Liver (tissue), 8 donors: ENCODE measurements at regions not wholly inside any gene's neighbourhood (a gene's known extent, or its start where the extent isn't known, plus 50 kb on each side); places are given as distances from the start of the nearest gene placed in this dataset.

Experiments
- DNase-seq: peaks from one replicate; pipeline ENCODE4 v3.0.0-alpha.2; 2017; ENCODE audit warnings: low spot score
- H3K27ac ChIP-seq, 2 donors: one replicate each; pipeline ENCODE4 v1.7.0; 2013; ENCODE audit warnings: inconsistent platforms in 2 of 2, low read length in 2 of 2, control low read depth in 1 of 2, low read depth in 1 of 2, mild to moderate bottlenecking in 1 of 2
- H3K27me3 ChIP-seq, 4 donors: one replicate each; pipeline versions ENCODE4 v1.6.1 to v1.7.0; 2013; ENCODE audit warnings: low read length in 3 of 4, inconsistent platforms in 1 of 4, mild to moderate bottlenecking in 1 of 4, moderate library complexity in 1 of 4; ENCODE audit not compliant: control insufficient read depth in 4 of 4, insufficient read depth in 4 of 4
- H3K36me3 ChIP-seq, 4 donors: one replicate each; pipeline versions ENCODE4 v1.6.1 to v1.7.0; 2013; ENCODE audit warnings: low read length in 3 of 4, mild to moderate bottlenecking in 3 of 4, low read depth in 1 of 4, moderate library complexity in 1 of 4; ENCODE audit not compliant: control insufficient read depth in 4 of 4, insufficient read depth in 3 of 4
- H3K4me1 ChIP-seq, 4 donors: one replicate each; pipeline versions ENCODE4 v1.6.1 to v1.7.0; 2013; ENCODE audit warnings: low read length in 3 of 4, mild to moderate bottlenecking in 3 of 4, moderate library complexity in 1 of 4; ENCODE audit not compliant: control insufficient read depth in 4 of 4, insufficient read depth in 4 of 4
- H3K4me3 ChIP-seq, 3 donors: one replicate each; pipeline versions ENCODE4 v1.6.1 to v1.7.0; 2013; ENCODE audit warnings: low read length in 3 of 3, control low read depth in 1 of 3, low read depth in 1 of 3, mild to moderate bottlenecking in 1 of 3
- H3K9ac ChIP-seq, 2 donors: one replicate each; pipeline ENCODE4 v1.7.0; 2013; ENCODE audit warnings: low read length in 2 of 2, mild to moderate bottlenecking in 2 of 2, moderate library complexity in 2 of 2, control low read depth in 1 of 2, low read depth in 1 of 2
- H3K9me3 ChIP-seq, 4 donors: one replicate each; pipeline versions ENCODE4 v1.6.1 to v1.7.0; 2013; ENCODE audit warnings: low read length in 3 of 4; ENCODE audit not compliant: control insufficient read depth in 4 of 4
- ATF3 ChIP-seq: IDR thresholded peaks from 2 replicates; pipeline ENCODE4 v1.6.1; 2016; ENCODE audit warnings: antibody characterized with exemption
- CTCF ChIP-seq: fragments of 150-350 bp; IDR thresholded peaks from 2 replicates; pipeline ENCODE4 v1.5.1; 2017; ENCODE audit warnings: improper control_type of control experiment, low read depth, low read length; ENCODE audit not compliant: missing input control
- EGR1 ChIP-seq, 2 donors: IDR thresholded peaks; 2 replicates each; pipeline ENCODE4 v1.6.1; 2016 to 2018; ENCODE audit warnings: antibody characterized with exemption in 2 of 2, low read depth in 2 of 2
- FOXA1 ChIP-seq: IDR thresholded peaks from 2 replicates; pipeline ENCODE4 v1.6.1; 2016; ENCODE audit warnings: antibody characterized with exemption
- FOXA2 ChIP-seq: IDR thresholded peaks from 2 replicates; pipeline ENCODE4 v1.6.1; 2016; ENCODE audit warnings: antibody characterized with exemption
- GABPA ChIP-seq, 2 donors: IDR thresholded peaks in 1 of 2; conservative IDR thresholded peaks in 1 of 2; 2 replicates each; pipeline ENCODE4 v1.6.1; 2016; ENCODE audit warnings: antibody characterized with exemption in 2 of 2, mild to moderate bottlenecking in 1 of 2, moderate library complexity in 1 of 2
- HNF4A ChIP-seq, 2 donors: conservative IDR thresholded peaks; 2 replicates each; pipeline ENCODE4 v1.6.1; 2016; ENCODE audit warnings: antibody characterized with exemption in 2 of 2, mild to moderate bottlenecking in 2 of 2
- HNF4G ChIP-seq: IDR thresholded peaks from 2 replicates; pipeline ENCODE4 v1.6.1; 2016; ENCODE audit warnings: antibody characterized with exemption
- JUND ChIP-seq, 2 donors: IDR thresholded peaks; 2 replicates each; pipeline ENCODE4 v1.6.1; 2016; ENCODE audit warnings: antibody characterized with exemption in 2 of 2
- MAX ChIP-seq: IDR thresholded peaks from 2 replicates; pipeline ENCODE4 v1.6.1; 2016; ENCODE audit warnings: antibody characterized with exemption
- NR2F2 ChIP-seq: IDR thresholded peaks from 2 replicates; pipeline ENCODE4 v1.6.1; 2016; ENCODE audit warnings: antibody characterized with exemption
- RAD21 ChIP-seq, 2 donors: IDR thresholded peaks; 2 replicates each; pipeline ENCODE4 v1.6.1; 2016; ENCODE audit warnings: antibody characterized with exemption in 2 of 2, mild to moderate bottlenecking in 2 of 2
- REST ChIP-seq: IDR thresholded peaks from 2 replicates; pipeline ENCODE4 v1.6.1; 2016; ENCODE audit warnings: antibody characterized with exemption, mild to moderate bottlenecking
- RXRA ChIP-seq, 2 donors: IDR thresholded peaks; 2 replicates each; pipeline ENCODE4 v1.6.1; 2017 to 2018; ENCODE audit warnings: antibody characterized with exemption in 2 of 2, mild to moderate bottlenecking in 1 of 2
- SP1 ChIP-seq: IDR thresholded peaks from 2 replicates; pipeline ENCODE4 v1.6.1; 2018; ENCODE audit warnings: antibody characterized with exemption, mild to moderate bottlenecking
- TAF1 ChIP-seq: conservative IDR thresholded peaks from 2 replicates; pipeline ENCODE4 v1.6.1; 2016; ENCODE audit warnings: antibody characterized with exemption, mild to moderate bottlenecking
- YY1 ChIP-seq: IDR thresholded peaks from 2 replicates; pipeline ENCODE4 v1.6.1; 2016; ENCODE audit warnings: antibody characterized with exemption, mild to moderate bottlenecking
- ZBTB33 ChIP-seq: IDR thresholded peaks from 2 replicates; pipeline ENCODE4 v1.6.1; 2016; ENCODE audit warnings: antibody characterized with exemption
- WGBS: extraction: QIAGEN DNeasy Blood & Tissue Kit; methylation state at CpG from one replicate; pipeline ENCODE4 v1.1.7; 2013; 5-methylcytosine and 5-hydroxymethylcytosine counted together
- donor health status: healthy.
- donor health status: healthy.
- donor health status: healthy.
- donor health status: healthy.
- donor health status: healthy.

DNA sequence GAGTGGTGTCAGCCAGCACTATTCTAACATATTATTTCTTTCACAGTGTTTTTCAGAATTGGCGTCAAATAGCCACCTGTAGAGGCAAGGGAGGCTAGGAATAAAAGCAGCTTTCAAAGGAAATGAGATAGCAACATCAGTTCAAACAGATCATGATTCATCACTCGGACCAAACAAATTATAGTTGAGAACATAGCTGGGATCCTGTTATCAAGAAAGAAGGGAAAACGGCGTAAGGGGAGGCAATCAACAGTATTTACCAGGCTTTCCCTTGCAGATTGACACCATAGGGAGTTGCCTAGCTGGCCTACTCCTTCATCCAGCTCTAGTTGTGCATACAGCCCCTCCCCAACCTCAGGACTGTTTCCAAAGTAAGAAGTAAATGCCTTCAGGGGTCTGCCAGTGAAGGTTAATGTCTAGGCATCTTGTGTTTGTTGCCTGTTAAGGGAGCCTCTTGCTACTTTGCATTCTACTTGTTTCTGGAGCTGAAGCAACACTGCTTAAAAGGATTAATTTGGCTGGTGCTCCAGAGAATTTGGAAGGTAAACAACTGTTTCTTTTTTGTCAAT lies 286.5 kb downstream of the NSUN3 start:
- H3K27me3 ChIP-seq: peaks cover 0 to 2% (median 0%) of the 10 kb centered on the region in 4 donors
- H3K9me3 ChIP-seq: peaks cover 0 to 3% (median 0%) of the 10 kb centered on the region in 4 donors
- H3K4me1 ChIP-seq: no peaks in the 10 kb centered on the region
- no peak overlapping the region for H3K9ac ChIP-seq
- H3K27ac ChIP-seq: no peak overlapping the region
- TF ChIP-seq RAD21 (IDR thresholded peaks at IDR 0.05): no peak
- no peak for TF ChIP-seq EGR1 (IDR thresholded peaks at IDR 0.05; ENCODE audit: low read depth in 2 of 2)
- TF ChIP-seq JUND (IDR thresholded peaks at IDR 0.05): no peak
- TF ChIP-seq RXRA (IDR thresholded peaks at IDR 0.05): no peak
- no peak for TF ChIP-seq GABPA (IDR thresholded peaks at IDR 0.05 in 1 of 2, conservative IDR thresholded peaks at IDR 0.05 in 1 of 2)
- TF ChIP-seq YY1: no peak
- DNase-seq: no peak
- H3K4me3 ChIP-seq: no peak overlapping the region
- WGBS: 58% methylated on average over 4 of the region's 4 CpGs
- H3K36me3 ChIP-seq: no peaks in the 10 kb centered on the region

GRCh38 chr3:94356581-94356980 lies 293.7 kb downstream of the NSUN3 start:
- no peaks in the 10 kb centered on the region for H3K27me3 ChIP-seq
- H3K27ac ChIP-seq: no peak overlapping the region
- no peaks in the 10 kb centered on the region for H3K9me3 ChIP-seq
- H3K4me1 ChIP-seq: no peaks in the 10 kb centered on the region
- no peak overlapping the region for H3K4me3 ChIP-seq
- no peak for DNase-seq
- TF ChIP-seq TAF1: no peak
- TF ChIP-seq REST: no peak
- no peak for TF ChIP-seq HNF4A (conservative IDR thresholded peaks at IDR 0.05)
- TF ChIP-seq FOXA2: no peak
- TF ChIP-seq MAX: no peak
- no peak for TF ChIP-seq YY1
- TF ChIP-seq RAD21 (IDR thresholded peaks at IDR 0.05): no peak
- TF ChIP-seq NR2F2: no peak
- no peak for TF ChIP-seq SP1
- no peak for TF ChIP-seq ATF3
- no peak for TF ChIP-seq JUND (IDR thresholded peaks at IDR 0.05)
- no peak for TF ChIP-seq FOXA1
- no peak for TF ChIP-seq CTCF
- TF ChIP-seq RXRA (IDR thresholded peaks at IDR 0.05): no peak
- no peak for TF ChIP-seq ZBTB33
- no peak for TF ChIP-seq EGR1 (IDR thresholded peaks at IDR 0.05; ENCODE audit: low read depth in 2 of 2)
- no peak for TF ChIP-seq GABPA (IDR thresholded peaks at IDR 0.05 in 1 of 2, conservative IDR thresholded peaks at IDR 0.05 in 1 of 2)
- TF ChIP-seq HNF4G: no peak
- 77% methylated on average over 1 of the region's 1 CpG for WGBS
- H3K9ac ChIP-seq: no peak overlapping the region
- H3K36me3 ChIP-seq: no peaks in the 10 kb centered on the region
